Globus pallidus (tissue), 1 donor: ENCODE measurements at regions not wholly inside any gene's neighbourhood (a gene's known extent, or its start where the extent isn't known, plus 50 kb on each side); places are given as distances from the start of the nearest gene placed in this dataset.
"Not testable (repeated sequence)": the region's sequence is repeated elsewhere in the genome, so short reads cannot be mapped to it uniquely, and the experiment has no call there.

Experiments used
- DNase-seq: peaks from one replicate; pipeline ENCODE4 v3.0.0-alpha.2; 2015; ENCODE audit warnings: low spot score

DNA sequence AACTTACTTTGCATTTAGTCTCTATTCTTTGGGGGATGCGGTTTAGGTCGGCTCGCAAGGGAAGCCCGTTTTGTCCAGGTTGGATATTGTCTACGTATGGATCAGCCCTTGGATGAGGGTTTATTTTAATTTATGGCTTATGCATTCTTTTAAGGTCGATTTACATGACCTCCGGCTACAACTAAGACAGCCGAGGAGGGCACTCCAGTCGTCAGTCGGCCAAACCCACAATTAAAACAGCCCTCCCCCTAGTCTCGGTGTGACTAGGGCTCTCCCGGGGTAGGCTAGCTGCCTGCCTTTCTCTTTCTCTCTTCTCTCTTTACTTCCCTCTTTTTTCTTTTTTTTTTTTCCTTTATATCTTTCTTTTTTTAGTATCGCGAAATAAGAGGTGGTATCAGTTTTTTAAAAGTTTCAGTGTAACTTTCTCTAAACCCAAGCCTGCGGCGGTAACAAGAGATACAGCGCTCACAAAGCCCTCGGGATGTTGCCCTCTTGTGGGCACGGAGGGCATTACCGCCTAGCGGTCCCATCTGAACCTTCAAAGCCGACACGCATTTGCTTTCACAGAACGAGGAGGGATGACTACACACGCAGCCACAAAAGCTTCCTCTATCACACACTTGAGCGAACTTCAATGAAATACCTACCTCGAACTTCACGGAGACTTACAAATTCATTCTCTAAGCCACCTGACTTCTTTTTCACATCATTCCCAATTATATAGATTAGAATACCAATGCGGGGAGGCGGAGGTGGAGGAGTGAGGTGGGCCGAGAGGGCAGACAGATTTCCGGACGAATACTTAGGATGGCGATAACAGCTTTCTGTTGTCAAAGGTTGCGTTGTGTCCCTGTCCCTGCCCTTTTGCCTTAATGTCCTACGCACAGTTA is 132.3 kb upstream of the C11orf58 start:
- peak; percentile 87 for DNase-seq

DNA sequence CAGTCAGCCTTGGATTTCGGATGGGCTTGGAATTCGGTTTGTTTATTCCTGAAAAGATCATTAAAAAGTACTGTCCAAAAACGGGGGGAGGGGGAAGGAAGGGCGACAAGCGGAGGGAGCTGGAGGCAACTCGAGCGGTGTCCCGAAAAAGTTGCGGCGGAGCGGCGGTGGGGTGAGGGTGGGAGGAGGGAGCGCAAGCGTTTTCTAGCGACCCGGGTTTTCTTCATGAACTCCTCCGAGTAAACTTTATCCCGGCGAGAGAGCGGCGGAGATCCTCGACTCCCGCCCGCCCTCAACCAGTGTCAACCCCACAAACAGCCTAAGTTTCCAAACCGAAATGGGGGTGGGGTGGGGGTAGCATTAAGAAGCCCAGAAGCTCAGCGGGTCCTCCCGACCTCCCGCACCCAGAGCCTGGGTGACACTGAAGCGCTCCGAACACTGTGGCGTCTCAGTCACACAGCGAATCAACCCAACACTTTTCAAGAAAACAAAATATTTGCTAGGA is 133.0 kb upstream of the C11orf58 start:
- peak; percentile 51 for DNase-seq

DNA sequence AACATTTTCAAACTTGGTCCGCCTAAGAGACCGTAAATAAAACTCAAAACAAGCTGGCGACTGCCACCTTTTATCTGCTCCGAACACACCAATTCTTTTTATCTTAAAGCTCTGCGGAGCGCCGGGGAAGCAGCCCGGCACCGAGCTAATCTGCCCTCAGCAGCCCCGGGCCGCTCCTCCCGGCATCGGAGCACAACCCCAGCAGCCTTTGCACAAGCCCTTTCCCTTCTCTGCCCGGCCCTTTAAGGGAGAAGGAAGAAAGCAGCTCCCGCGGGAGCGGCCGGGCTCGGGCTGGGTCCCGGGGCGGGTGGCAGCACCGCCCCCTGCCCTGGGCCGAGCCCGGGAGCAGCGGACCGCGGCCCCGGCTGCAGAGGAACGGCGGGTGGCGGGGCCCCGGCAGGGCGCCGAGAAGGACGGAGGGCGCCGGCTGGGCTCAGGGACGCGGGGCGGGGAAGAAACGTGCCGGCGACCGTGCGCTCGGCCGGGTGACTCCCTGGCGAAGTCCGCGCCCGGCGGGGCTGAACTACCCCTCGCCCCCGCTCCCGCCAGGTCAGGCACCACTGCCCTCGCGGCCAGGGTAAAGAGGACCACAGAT is 133.6 kb upstream of the C11orf58 start:
- DNase-seq, result peak; percentile 27

- DNase-seq, result peak; percentile 48
Observed at GRCh38 chr11:16603890-16604793, 134.3 kb upstream of the C11orf58 start.

DNA sequence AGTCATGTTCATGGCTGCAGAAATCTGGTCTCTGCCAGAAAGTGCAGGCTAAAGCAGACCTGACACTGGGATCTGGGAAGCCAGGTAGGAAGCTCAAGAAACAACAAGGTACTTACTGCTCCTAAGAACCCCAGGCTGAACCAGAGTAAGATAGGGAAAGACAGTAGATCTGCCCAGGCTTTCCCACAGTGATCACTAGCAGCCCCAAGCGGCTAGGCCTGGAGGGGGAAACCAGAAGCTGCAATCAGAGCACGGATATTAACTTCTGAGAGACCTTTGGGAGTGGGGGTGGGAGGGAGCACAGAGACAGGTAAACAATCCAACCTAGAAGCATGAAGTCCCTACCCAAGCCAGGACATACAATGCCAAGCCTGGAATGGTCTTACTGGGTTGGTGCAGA is 135.2 kb upstream of the C11orf58 start:
- DNase-seq, result no peak

DNA sequence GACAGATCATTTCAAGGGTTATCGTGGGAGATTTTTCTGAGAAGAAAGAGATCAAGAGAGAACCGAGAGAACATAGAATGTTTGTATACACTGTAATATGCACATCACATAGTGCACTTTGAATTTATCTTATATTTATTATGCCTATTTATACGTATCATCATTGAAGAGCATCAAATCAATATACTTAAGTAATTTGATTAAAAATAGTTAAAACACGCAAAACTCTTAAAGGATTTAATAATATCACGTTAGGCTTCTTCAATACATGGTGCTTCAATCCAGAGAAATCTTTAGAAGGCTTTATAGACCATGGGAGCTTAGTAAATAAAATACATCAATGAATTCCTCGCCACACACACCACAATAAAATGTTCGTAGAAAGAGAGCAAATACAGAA is 139.5 kb upstream of the C11orf58 start:
- no peak for DNase-seq

DNA sequence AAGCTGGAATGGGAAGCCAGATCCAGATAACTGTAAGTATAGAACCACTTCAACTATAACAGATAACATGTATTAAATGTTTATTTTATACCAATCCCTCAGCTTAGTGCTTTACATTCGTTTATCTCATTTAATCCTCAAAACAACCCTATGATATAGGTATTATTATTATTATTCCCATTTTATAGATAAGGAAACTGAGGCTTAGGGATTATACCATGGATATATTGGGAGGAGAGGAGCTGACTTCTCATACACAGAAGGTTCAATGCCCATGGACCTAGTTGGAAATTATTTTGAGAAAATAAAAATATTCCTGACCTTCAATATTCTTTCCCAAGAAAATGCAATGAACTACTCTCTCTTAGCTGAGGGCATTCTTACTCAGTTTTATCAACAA is 140.4 kb upstream of the C11orf58 start:
- DNase-seq, result no peak

DNA sequence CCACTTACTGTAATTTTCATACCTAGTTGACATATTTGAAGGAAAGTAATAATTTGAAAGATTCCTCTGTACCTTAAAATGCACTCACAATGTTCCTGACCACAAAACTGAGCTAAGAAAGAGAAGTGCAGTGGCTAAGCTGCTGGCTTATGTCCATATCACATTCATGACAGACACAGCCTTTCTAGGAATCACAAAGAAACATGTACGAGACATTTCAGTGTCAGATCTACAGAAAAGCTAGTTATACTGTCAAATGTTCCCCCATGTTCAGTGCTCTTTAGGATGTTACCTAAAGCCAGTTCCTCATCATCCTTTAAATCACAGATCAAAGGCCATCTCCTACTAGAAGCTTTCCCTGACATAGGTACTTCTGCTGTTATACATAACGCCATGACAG is 142.2 kb upstream of the C11orf58 start:
- no peak for DNase-seq

DNA sequence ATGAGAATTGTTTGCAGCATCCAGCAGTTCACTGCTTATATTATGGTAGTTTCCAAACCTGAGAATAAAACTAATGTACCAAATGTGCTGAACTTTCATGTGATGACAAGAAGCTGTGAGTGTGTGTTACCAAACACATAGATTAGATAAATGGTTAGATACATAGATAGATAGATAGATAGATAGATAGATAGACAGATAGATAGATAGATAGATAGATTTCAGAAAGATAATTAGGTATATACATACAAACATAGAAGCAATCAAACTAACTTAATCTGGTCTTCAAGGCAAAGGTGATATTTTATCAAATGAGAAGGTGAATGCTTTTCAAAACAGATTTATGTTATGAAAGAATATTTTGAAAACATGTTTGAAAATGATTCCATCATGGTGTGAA is 147.3 kb upstream of the C11orf58 start:
- no peak for DNase-seq

GRCh38 chr11:16587670-16588069 is 150.8 kb upstream of the C11orf58 start:
- peak; percentile 40 for DNase-seq

GRCh38 chr11:16584569-16584968 is 153.9 kb upstream of the C11orf58 start:
- no peak for DNase-seq

- not testable (repeated sequence) for DNase-seq
Observed at GRCh38 chr11:16581078-16581477, 157.4 kb upstream of the C11orf58 start.

DNA sequence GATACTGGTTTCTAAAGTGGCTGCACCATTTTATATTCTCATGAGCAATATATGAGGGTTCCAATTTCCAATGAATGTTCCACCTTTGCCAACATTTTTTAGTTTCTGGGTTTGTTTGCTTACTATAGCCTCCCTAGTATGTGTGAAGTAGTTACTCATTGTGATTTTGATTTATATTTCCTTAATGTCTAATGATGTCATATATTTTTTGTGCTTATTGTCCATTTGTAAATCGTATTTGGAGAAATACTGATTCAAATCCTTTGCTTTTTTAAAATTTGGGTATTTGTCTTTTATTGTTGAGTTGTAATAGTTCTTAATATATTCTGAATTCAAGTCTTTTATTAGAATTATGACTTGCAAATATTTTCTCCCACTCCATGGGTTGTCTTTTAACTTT is 161.0 kb upstream of the C11orf58 start:
- no peak for DNase-seq

- not testable (repeated sequence) for DNase-seq
Observed at GRCh38 chr11:16574889-16575288, 163.6 kb upstream of the C11orf58 start.

DNA sequence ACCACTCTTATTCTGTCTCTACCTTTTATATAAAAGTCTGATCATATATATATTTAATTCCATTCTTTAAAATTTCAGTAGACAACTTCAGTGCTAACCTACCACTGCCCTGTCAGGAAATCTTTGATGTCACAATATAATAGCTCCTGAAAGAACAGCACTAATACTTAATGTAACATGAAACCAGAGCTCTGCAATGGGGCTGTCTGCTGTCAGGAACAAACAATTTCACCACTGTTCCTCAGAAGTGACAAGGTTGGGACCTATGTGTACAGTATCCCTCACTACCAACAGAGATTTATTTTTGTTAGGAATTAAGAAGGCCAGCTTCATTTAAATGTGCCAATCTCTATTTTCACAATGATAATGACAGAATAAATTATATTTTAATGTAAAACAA is 165.5 kb upstream of the C11orf58 start:
- no peak for DNase-seq

- no peak for DNase-seq
Observed at GRCh38 chr11:16561150-16561549, 177.3 kb upstream of the C11orf58 start.

- DNase-seq, result no peak
Observed at GRCh38 chr11:16558494-16558893, 180.0 kb upstream of the C11orf58 start.

GRCh38 chr11:16555956-16556355 is 182.5 kb upstream of the C11orf58 start:
- no peak for DNase-seq

DNA sequence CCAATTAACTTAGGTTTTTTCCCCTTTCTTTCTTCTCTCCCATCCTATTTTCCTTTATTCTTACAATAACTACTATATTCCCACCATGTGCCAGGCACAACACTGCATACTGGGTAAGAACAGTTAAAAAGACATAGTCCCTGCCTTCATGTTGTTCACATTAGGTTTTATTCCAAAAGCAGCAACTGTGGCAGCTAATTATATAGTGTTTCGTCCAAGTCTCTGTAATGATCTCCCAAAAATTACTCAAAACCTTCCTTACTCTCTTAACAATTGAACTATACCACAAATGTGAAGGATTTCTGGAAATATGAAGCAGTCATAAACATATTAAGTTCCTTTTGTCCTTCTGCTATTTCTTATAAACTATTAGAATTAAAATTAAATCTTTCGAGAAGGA is 184.1 kb upstream of the C11orf58 start:
- no peak for DNase-seq

DNA sequence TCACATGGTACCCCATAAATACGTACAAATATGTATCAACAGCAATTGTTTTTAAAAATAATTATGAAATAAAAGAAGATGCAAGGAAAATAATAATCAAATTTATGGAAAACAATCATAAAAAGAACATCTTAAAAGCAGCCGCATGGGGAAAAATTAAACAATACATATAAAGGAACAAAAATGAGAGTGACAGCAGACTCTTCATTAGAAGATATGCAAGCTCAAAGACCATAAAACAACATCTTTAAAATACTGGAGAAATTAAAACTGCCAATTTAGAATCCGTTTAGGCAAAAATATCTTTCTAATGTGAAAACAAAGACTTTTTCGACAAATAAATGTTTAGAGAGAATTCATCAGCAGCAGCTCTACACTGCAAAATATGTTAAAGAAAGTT is 190.6 kb upstream of the C11orf58 start:
- DNase-seq, result no peak

DNA sequence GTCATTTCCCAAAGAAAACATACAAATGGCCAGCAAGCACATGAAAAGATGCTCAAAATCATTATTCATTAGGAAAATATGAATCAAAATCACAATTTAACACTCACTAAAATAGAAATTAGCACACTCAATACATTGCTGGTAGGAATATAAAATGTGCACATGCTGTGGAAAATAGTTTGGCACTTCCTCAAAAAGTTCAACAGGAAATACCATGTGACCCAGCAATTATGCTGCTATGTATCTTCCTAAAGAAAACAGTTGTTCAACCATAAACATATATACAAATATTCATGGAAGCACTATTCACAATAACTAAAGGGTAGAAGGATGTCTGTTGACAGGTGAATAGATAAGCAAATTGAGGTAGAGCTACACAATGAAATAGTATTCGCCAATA is 187.3 kb upstream of the SOX6 start:
- no peak for DNase-seq

- no peak for DNase-seq
Observed at GRCh38 chr11:16542353-16542752, 186.0 kb upstream of the SOX6 start.
